ENCODE measurements at regions not wholly inside any gene's neighbourhood (a gene's known extent, or its start where the extent isn't known, plus 50 kb on each side); places are given as distances from the start of the nearest gene placed in this dataset.
"Not testable (repeated sequence)": the region's sequence is repeated elsewhere in the genome, so short reads cannot be mapped to it uniquely, and the experiment has no call there.

DNA sequence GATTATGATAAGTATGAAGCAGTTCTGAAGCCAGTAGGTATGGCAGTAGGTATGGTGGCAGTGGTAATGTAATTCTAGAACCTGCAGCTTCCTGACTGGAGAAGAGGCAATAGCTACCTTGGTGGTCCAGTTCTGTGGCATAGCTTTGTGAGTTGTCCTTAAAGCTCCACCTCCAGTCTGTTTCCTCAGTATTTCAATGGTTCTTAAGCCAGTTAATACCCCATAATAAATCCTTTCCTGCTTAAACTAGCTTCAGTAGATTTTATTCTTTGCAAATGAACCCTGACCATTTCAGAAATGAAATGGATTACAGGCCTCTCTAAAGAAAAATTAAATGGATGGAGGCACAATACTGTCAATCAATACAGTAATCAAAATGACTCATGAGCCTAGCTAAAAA is 117.8 kb upstream of the KRAS start:
- no peaks in the 10 kb centered on the region for H3K9me3 Mint-ChIP-seq
- no peak overlapping the region for H3K27ac Mint-ChIP-seq
- H3K4me3 Mint-ChIP-seq = no peak overlapping the region
- peaks cover 6 to 29% of the 10 kb centered on the region in 2 donors for H3K4me1 Mint-ChIP-seq
- no peaks in the 10 kb centered on the region for H3K27me3 Mint-ChIP-seq
- no peaks in the 10 kb centered on the region for H3K36me3 Mint-ChIP-seq
- no peak for DNase-seq
- no peak for ATAC-seq (replicated peaks)

DNA sequence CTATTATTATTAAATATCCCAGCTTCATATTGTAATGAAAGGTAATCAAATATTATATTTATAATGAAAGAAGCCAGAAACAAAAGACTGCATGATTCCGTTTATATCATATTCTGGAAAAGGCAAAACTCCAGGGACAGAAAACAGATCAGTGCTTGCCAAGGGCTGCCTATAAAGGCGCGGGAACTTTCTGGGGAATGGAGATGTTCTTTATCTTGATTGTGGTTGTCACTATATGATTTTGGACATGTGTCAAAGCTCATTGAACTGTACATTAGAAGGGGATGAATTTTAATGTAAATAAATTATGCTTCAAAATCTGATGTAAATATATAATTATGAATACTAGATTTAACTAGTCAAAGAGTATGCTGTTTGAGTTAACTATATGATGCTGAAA is 115.4 kb upstream of the KRAS start:
- ATAC-seq (replicated peaks) (no peak), DNase-seq (no peak)
- H3K36me3 Mint-ChIP-seq = peaks cover 2 to 3% of the 10 kb centered on the region in 2 donors
- H3K27me3 Mint-ChIP-seq = peaks cover 0 to 4% of the 10 kb centered on the region in 2 donors
- peaks cover 5 to 23% of the 10 kb centered on the region in 2 donors for H3K4me1 Mint-ChIP-seq
- no peak overlapping the region for H3K4me3 Mint-ChIP-seq
- H3K9me3 Mint-ChIP-seq = peaks cover 0 to 2% of the 10 kb centered on the region in 2 donors
- no peak overlapping the region for H3K27ac Mint-ChIP-seq

DNA sequence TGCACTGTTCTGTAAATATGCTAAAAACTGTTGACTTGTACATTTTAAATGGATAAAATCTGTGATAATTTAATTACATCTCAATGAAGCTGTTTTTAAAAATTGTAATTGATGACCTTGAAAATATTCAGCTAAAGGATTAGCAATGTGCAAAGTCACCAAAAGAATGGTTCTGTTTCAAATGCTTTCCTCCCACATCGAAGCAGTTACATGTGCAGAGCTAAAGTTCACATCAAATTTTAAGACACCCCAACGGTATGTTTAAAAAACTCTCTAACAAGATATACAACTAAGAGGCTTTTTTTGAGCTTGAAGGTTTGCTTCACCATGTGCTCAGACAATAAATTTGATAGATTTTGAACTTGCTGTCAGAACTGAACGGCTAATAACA is 114.6 kb upstream of the KRAS start:
- no peak for DNase-seq
- Mint-ChIP-seq H3K27ac (peak overlapping the region; percentile 43), H3K27me3 (peaks cover 0 to 4% of the 10 kb centered on the region in 2 donors), H3K9me3 (peaks cover 0 to 2% of the 10 kb centered on the region in 2 donors), H3K4me3 (peak overlapping the region; percentile 21 to 71), H3K36me3 (peaks cover 2 to 3% of the 10 kb centered on the region in 2 donors), H3K4me1 (peaks cover 5 to 23% of the 10 kb centered on the region in 2 donors)
- no peak for ATAC-seq (replicated peaks)

DNA sequence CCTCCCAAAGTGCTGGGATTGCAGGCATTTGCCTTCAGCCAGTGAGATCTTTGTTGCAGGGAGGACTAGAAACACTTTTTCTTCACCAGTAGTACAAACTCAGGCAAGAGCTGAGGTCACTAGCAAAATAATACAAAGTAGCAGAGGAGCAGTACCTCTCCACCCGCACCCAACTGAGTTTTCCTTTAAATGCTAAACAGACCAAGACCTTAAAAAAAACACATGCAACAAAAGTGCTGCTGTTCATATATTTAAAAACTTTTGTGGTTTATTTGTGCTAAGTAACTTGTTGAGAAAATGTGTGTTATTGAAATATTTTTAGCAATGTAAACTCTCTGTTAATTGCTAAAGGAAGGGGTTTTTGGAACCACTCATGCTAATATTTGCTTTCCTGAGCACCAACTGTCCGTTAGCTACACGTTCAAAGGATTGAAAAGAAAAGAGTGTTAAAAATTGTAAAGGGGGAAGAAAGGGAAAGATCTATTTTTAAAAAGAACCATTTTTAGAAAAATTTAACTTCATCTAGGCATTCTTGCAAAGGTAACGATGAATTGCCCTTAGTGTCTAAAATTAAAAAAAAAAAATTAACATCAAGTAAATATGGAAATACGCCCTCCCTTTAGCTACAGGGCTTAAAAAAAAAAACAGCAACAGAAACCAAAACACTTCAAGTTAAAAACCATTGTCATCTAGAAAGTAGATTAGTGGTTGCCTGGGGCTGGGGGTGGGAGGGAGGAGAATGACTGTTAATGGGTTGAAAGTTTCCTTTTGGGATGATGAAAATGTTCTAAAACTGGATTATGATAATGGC is 114.0 kb upstream of the KRAS start:
- peaks cover 8 to 27% of the 10 kb centered on the region in 2 donors for H3K4me1 Mint-ChIP-seq
- peak overlapping the region; percentile 71 to 78 for H3K4me3 Mint-ChIP-seq
- peaks cover 2 to 3% of the 10 kb centered on the region in 2 donors for H3K36me3 Mint-ChIP-seq
- DNase-seq (no peak), ATAC-seq (replicated peaks) (peak; percentile 84 to 86)
- peak overlapping the region; percentile 43 for H3K27ac Mint-ChIP-seq
- peaks cover 0 to 4% of the 10 kb centered on the region in 2 donors for H3K27me3 Mint-ChIP-seq
- peaks cover 0 to 2% of the 10 kb centered on the region in 2 donors for H3K9me3 Mint-ChIP-seq

DNA sequence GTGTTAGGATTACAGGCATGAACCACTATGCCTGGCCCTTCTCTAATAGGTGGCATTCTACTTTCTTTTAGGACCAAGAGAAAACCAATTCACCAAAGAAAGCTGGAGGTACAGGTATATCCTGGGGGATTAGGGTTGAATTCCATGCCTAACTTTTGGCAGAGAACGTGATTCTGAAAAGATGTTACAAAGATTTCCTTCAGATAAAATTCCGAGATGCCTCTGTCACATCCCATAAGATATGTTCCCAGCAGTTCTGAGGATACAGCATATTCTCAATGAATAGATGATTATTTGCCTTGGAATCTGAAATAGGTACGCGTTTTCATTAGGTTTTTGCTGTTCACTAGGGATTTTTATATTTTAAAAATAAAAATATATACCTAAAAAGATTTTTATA is 111.9 kb upstream of the KRAS start:
- ATAC-seq (replicated peaks) = no peak

DNA sequence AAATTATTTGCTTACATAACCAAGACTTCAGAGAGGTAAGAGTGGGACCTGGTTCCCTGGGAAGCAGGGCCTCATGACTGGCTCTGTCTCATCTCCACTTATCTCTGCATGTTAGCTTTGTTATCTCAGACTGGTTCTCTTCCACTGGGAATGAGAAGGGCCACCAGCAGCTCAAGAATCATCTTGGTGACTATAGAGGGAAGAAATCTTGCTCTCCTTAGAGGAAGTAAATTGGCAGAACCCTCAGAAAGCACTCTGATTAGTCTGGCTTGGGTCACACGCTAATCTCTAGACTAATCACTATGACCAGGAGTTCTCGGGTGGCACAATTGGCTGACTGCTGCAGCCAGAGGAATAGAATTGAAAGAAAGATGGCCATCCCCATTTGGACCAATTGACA is 110.8 kb upstream of the KRAS start:
- DNase-seq (no peak), ATAC-seq (replicated peaks) (no peak)
- Mint-ChIP-seq H3K27me3 (peaks cover 0 to 4% of the 10 kb centered on the region in 2 donors), H3K27ac (no peak overlapping the region), H3K36me3 (peaks cover 2 to 3% of the 10 kb centered on the region in 2 donors), H3K4me1 (peaks cover 8 to 29% of the 10 kb centered on the region in 2 donors), H3K4me3 (no peak overlapping the region), H3K9me3 (peaks cover 0 to 2% of the 10 kb centered on the region in 2 donors)

More for the DNA sequence above, 111.9 kb upstream of the KRAS start:
- Mint-ChIP-seq H3K4me3 (no peak overlapping the region), H3K27me3 (peaks cover 0 to 4% of the 10 kb centered on the region in 2 donors), H3K4me1 (peaks cover 8 to 29% of the 10 kb centered on the region in 2 donors), H3K36me3 (peaks cover 2 to 3% of the 10 kb centered on the region in 2 donors), H3K9me3 (peaks cover 0 to 2% of the 10 kb centered on the region in 2 donors), H3K27ac (no peak overlapping the region)
- no peak for DNase-seq

DNA sequence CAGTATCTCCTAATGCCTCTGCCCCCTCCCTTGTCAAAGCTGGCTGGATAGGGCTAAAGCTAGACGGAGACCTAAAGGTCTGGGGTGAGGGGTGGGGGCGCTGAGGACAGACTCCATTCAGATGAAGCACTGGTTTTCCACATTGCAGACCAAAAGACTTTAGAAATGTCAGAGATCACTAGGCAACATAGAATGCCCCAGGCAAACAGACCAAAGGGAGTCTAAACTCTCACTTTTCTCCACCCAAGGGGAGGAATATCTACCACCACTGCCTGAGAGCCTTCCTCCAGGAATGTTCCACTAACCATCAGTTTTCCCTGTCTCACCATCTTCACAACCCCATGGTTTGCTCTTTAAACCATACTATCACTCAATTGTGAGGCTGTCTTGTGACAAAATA is 106.9 kb upstream of the KRAS start:
- Mint-ChIP-seq H3K27ac (no peak overlapping the region), H3K4me3 (no peak overlapping the region), H3K9me3 (peaks cover 0 to 4% of the 10 kb centered on the region in 2 donors), H3K36me3 (peaks cover 2 to 3% of the 10 kb centered on the region in 2 donors), H3K27me3 (peaks cover 0 to 4% of the 10 kb centered on the region in 2 donors), H3K4me1 (peaks cover 7 to 10% of the 10 kb centered on the region in 2 donors)
- ATAC-seq (replicated peaks) = no peak
- no peak for DNase-seq

DNA sequence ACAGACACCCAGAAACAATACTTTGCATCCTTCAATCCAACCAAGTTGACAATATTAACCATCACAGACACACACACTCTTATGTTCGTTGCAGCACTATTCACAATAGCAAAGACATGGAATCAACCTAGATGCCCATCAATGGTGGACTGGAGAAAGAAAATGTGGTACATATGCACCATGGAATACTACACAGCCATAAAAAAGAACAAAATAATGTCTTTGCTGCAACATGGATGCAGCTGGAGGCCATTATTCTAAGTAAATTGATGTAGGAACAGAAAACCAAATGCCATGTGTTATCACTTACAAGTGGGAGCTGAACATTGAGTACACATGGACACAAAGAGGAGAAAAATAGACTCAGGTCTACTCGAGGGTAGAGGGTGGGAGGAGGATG is 102.2 kb upstream of the KRAS start:
- H3K4me3 Mint-ChIP-seq; H3K27me3 Mint-ChIP-seq; H3K36me3 Mint-ChIP-seq; H3K27ac Mint-ChIP-seq; H3K4me1 Mint-ChIP-seq; H3K9me3 Mint-ChIP-seq; DNase-seq; ATAC-seq (replicated peaks): not testable (repeated sequence)

DNA sequence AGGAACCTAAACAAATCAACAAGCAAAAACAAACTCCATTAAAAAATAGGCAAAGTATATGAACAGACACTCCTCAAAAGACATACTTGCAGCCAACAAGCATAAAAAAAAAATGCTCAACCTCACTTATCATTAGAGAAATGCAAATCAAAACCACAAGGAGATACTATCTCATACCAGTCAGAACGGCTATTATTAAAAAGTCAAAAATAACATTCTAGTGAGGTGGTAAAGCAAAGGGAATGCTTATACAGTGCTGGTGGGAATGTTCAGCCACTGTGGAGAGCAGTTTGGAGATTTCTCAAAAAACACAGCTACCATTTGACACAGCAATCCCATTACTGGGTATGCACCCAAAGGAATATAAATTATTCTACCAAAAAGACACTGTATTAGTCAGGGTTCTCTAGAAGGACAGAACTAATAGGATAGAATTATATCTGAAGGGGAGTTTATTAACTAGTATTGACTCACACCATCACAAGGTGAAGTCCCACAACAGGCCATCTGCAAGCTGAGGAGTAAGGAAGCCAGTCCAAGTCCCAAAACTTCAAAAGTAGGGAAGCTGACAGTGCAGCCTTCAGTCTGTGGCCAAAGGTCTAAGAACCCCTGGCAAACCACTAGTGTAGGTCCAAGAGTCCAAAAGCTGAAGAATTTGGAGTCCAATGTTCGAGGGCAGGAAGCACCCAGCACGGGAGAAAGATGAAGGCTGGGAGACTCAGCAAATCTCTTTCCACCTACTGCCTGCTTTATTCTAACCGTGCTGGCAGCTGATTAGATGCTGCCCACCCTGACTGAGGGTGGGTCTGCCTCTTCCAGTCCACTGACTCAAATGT is 101.6 kb upstream of the KRAS start:
- Mint-ChIP-seq H3K27me3 (peaks cover 0 to 3% of the 10 kb centered on the region in 2 donors), H3K4me3 (no peak overlapping the region), H3K4me1 (no peaks in the 10 kb centered on the region), H3K36me3 (no peaks in the 10 kb centered on the region), H3K9me3 (peaks cover 0 to 2% of the 10 kb centered on the region in 2 donors), H3K27ac (no peak overlapping the region)
- DNase-seq (no peak), ATAC-seq (replicated peaks) (peak; percentile 38 to 47)

DNA sequence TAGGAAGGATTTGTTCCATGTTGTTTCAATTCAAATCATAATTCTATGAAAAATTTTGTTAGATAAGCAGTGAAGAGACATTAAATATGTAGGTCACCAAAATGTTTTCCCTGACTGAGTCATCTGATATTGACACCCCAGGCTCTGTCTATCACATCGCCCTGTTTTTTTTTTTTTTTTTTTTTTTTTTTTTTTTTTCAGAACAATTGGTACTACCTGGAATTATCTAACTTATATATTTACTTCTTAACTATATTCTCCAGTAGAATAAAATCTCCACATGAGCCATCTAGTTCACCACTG is 97.8 kb upstream of the KRAS start:
- no peaks in the 10 kb centered on the region for H3K36me3 Mint-ChIP-seq
- H3K4me1 Mint-ChIP-seq = no peaks in the 10 kb centered on the region
- H3K9me3 Mint-ChIP-seq = peaks cover 0 to 2% of the 10 kb centered on the region in 2 donors
- peaks cover 0 to 3% of the 10 kb centered on the region in 2 donors for H3K27me3 Mint-ChIP-seq
- ATAC-seq (replicated peaks) = no peak
- H3K4me3 Mint-ChIP-seq = no peak overlapping the region
- no peak overlapping the region for H3K27ac Mint-ChIP-seq
- no peak for DNase-seq

DNA sequence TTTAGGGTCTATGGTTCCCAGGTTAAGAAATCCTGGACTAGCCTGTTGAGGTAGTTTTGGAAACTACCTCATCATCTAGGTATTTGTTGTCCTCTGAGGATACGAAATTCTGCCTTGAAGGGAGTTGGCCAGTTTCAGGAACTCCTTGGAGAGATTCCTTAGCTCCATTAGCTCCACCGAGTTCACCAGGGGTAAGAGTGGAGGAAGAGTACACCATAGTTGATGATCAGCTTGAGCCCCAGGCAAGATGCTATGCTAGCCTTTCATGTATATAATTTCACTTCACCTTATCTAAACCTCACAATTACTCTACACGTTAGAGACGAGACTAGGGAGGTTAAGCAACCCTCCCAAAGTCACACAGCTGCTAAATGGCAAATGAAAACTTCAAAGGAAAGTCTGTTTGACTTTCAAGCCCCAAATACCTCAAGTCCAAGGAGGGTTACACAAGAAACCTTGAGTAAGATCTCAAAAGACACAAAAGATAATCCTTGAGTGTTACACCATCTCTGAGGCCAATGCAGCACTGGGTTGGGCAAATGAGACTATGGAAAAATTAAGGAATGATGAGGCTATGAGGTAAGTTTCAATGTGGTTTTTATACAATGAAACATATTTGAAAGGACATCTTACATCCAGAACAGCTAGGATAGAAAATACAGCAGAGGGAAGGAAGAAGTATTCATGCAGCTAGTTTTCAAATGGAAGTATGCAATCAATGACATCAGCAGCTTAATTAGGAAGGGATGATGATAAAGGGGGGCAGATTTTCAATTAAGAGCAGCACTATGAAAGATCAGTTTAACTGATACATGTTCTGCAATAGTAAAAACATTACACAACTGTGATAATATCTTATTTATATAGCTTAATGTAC is 97.2 kb upstream of the KRAS start:
- H3K4me1 Mint-ChIP-seq = no peaks in the 10 kb centered on the region
- no peak overlapping the region for H3K4me3 Mint-ChIP-seq
- no peak overlapping the region for H3K27ac Mint-ChIP-seq
- no peaks in the 10 kb centered on the region for H3K36me3 Mint-ChIP-seq
- ATAC-seq (replicated peaks) (no peak), DNase-seq (no peak)
- H3K9me3 Mint-ChIP-seq = peaks cover 0 to 2% of the 10 kb centered on the region in 2 donors
- H3K27me3 Mint-ChIP-seq = peaks cover 0 to 3% of the 10 kb centered on the region in 2 donors

DNA sequence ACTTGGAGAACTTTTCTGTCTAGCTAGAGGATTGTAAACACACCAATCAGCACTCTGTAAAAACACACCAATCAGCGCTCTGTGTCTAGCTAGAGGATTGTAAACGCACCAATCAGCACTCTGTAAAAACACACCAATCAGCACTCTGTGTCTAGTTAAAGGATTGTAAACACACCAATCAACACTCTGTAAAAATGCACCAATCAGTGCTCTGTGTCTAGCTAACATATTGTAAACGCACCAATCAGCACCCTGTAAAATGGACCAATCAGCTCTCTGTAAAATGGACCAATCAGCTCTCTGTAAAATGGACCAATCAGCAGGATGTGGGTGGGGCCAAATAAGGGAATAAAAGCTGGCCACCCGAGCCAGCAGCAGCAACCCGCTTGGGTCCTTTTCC is 91.1 kb upstream of the KRAS start:
- H3K4me3 Mint-ChIP-seq; H3K4me1 Mint-ChIP-seq; DNase-seq; H3K27ac Mint-ChIP-seq; ATAC-seq (replicated peaks); H3K27me3 Mint-ChIP-seq; H3K36me3 Mint-ChIP-seq: not testable (repeated sequence)
- H3K9me3 Mint-ChIP-seq = peaks cover 10 to 15% of the 10 kb centered on the region in 2 donors

DNA sequence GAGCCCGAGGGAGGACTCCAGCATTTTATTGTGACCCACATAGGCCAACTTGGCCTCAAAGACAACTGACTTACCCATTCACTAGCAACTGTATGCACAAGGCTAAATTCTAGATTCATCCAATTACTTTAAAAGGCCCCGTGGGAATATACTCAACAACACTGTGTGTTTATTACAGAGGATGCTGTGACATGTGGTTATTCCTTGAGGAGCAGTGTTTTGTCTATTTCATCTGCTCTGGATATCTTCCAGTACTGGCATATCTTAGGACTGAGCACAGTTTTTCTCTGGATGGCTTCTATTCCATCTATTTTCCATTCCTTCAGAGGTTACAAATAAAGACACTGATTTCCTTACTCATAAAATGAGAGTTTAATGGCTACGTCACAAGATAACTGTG is 87.2 kb upstream of the KRAS start:
- Mint-ChIP-seq H3K4me1 (peaks cover 1 to 6% of the 10 kb centered on the region in 2 donors), H3K27ac (no peak overlapping the region), H3K9me3 (peaks cover 10 to 15% of the 10 kb centered on the region in 2 donors), H3K27me3 (no peaks in the 10 kb centered on the region), H3K36me3 (peaks cover 0 to 9% of the 10 kb centered on the region in 2 donors), H3K4me3 (no peak overlapping the region)
- ATAC-seq (replicated peaks) = no peak
- DNase-seq = no peak

DNA sequence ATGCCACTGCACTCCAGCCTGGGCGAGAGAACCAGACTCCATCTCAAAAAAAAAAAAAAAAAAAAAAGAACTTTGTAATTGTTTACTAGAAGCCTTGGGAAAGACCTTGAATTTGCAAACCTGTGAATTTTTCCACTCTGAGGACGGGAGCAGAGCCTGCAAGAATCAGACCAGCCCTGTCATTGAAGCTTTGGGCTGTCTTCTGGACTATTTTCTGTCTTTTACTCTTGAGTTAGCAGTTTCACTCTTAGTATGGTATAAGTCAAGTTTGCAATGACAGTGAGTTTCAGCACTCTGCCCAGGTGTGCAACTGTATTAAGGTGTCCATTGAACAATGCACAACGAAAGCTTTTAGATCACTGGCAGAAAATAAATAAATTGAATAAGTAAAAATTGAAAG is 81.4 kb upstream of the KRAS start:
- peak; percentile 47 to 61 for ATAC-seq (replicated peaks)
- Mint-ChIP-seq H3K36me3 (no peaks in the 10 kb centered on the region), H3K27ac (no peak overlapping the region), H3K4me3 (no peak overlapping the region), H3K9me3 (no peaks in the 10 kb centered on the region), H3K4me1 (peaks cover 5 to 12% of the 10 kb centered on the region in 2 donors), H3K27me3 (no peaks in the 10 kb centered on the region)
- no peak for DNase-seq

Data from stimulated activated naive B cell treated with anti-CD40 and anti-IgM and Interleukin-4, amounts not matched to agents 10 μg/mL and 1 μg/mL and 100 μg/mL, for 72 hours (primary cell).